CD8-positive, alpha-beta memory T cell (primary cell): ENCODE measurements at regions not wholly inside any gene's neighbourhood (a gene's known extent, or its start where the extent isn't known, plus 50 kb on each side); places are given as distances from the start of the nearest gene placed in this dataset.

ENCODE experiments used
- CTCF ChIA-PET: fragments of 350-600 bp; sonication (Branson Sonifier 250); formaldehyde crosslinking; loops from one replicate; lab custom pipeline; 2021; ENCODE audit warnings: antibody characterized with exemption; lab: Charles Lee
- POLR2A ChIA-PET: fragments of 350-600 bp; sonication (Branson Sonifier 250); formaldehyde crosslinking; loops from one replicate; lab custom pipeline; 2021; ENCODE audit warnings: antibody characterized with exemption; lab: Charles Lee
- DNase-seq, 5 donors: peaks; one replicate each; pipeline versions ENCODE4 v3.0.0 to v3.0.0-alpha.2; 2020 to 2022; ENCODE audit warnings: mixed read lengths in 1 of 5
- H3K27ac ChIP-seq: one replicate; pipeline ENCODE4 v1.7.0; 2013; ENCODE audit warnings: low read depth, mild to moderate bottlenecking, low read length, moderate library complexity
- H3K27me3 ChIP-seq: 2 replicates; pipeline ENCODE4 v1.7.0; 2013; ENCODE audit warnings: low read length, mild to moderate bottlenecking; ENCODE audit not compliant: insufficient read depth, poor library complexity, severe bottlenecking
- H3K36me3 ChIP-seq: 2 replicates; pipeline ENCODE4 v1.7.0; 2013; ENCODE audit warnings: mild to moderate bottlenecking, low read length, moderate library complexity; ENCODE audit not compliant: insufficient read depth
- H3K4me1 ChIP-seq: 2 replicates; pipeline ENCODE4 v1.7.0; 2013; ENCODE audit warnings: mild to moderate bottlenecking, low read length, moderate library complexity; ENCODE audit not compliant: insufficient read depth
- H3K4me3 ChIP-seq: 2 replicates; pipeline ENCODE4 v1.7.0; 2013; ENCODE audit warnings: mild to moderate bottlenecking, low read length
- H3K9me3 ChIP-seq: 2 replicates; pipeline ENCODE4 v1.7.0; 2013; ENCODE audit warnings: mild to moderate bottlenecking, low read length
- H3K27ac Mint-ChIP-seq, 8 donors: one replicate each; pipeline ENCODE4 v1.8.0; 2020 to 2021; ENCODE audit warnings: mixed read lengths in 8 of 8, mild to moderate bottlenecking in 6 of 8, inconsistent platforms in 3 of 8, moderate library complexity in 3 of 8
- H3K27me3 Mint-ChIP-seq, 2 donors: one replicate each; pipeline ENCODE4 v1.8.0; 2020 to 2021; ENCODE audit warnings: mixed read lengths in 2 of 2, mild to moderate bottlenecking in 1 of 2, moderate library complexity in 1 of 2
- H3K36me3 Mint-ChIP-seq, 3 donors: one replicate each; pipeline ENCODE4 v1.8.0; 2020 to 2021; ENCODE audit warnings: mixed read lengths in 3 of 3, inconsistent platforms in 1 of 3, mild to moderate bottlenecking in 1 of 3
- H3K4me1 Mint-ChIP-seq, 3 donors: one replicate each; pipeline ENCODE4 v1.8.0; 2020 to 2021; ENCODE audit warnings: mixed read lengths in 3 of 3, inconsistent platforms in 1 of 3, mild to moderate bottlenecking in 1 of 3
- H3K4me3 Mint-ChIP-seq, 7 donors: one replicate each; pipeline ENCODE4 v1.8.0; 2020 to 2021; ENCODE audit warnings: mixed read lengths in 7 of 7, mild to moderate bottlenecking in 6 of 7, moderate library complexity in 4 of 7, inconsistent platforms in 2 of 7
- H3K9me3 Mint-ChIP-seq, 5 donors: one replicate each; pipeline ENCODE4 v1.8.0; 2020 to 2022; ENCODE audit warnings: mixed read lengths in 5 of 5, mild to moderate bottlenecking in 3 of 5, moderate library complexity in 2 of 5, inconsistent platforms in 1 of 5

GRCh38 chr4:38452009-38452408 lies 212.0 kb upstream of the KLF3 start:
- Mint-ChIP-seq H3K9me3 (peaks cover 0 to 11% (median 5%) of the 10 kb centered on the region in 5 donors), H3K4me1 (peaks cover 12 to 42% (median 26%) of the 10 kb centered on the region in 3 donors), H3K27ac (peak overlapping the region in 1 of 8 donors; percentile 35), H3K36me3 (peaks cover 0 to 31% (median 5%) of the 10 kb centered on the region in 3 donors), H3K4me3 (no peak overlapping the region), H3K27me3 (peaks cover 7 to 34% of the 10 kb centered on the region in 2 donors)
- Histone ChIP-seq H3K4me3 (no peak overlapping the region), H3K4me1 (peaks cover 16% of the 10 kb centered on the region), H3K36me3 (no peaks in the 10 kb centered on the region), H3K9me3 (no peaks in the 10 kb centered on the region), H3K27me3 (no peaks in the 10 kb centered on the region), H3K27ac (no peak overlapping the region)
- CTCF ChIA-PET, result no interaction called here
- POLR2A ChIA-PET, result no interaction called here
- DNase-seq, result no peak

- POLR2A ChIA-PET, result no interaction called here
- H3K27me3 ChIP-seq, result no peaks in the 10 kb centered on the region
- no peaks in the 10 kb centered on the region for H3K9me3 ChIP-seq
- DNase-seq, result no peak
- H3K4me1 Mint-ChIP-seq, result peaks cover 12 to 42% (median 26%) of the 10 kb centered on the region in 3 donors
- H3K27me3 Mint-ChIP-seq, result peaks cover 8 to 34% of the 10 kb centered on the region in 2 donors
- no peak overlapping the region for H3K27ac Mint-ChIP-seq
- H3K36me3 Mint-ChIP-seq, result peaks cover 0 to 28% (median 3%) of the 10 kb centered on the region in 3 donors
- peaks cover 0 to 5% (median 4%) of the 10 kb centered on the region in 5 donors for H3K9me3 Mint-ChIP-seq
- H3K4me3 Mint-ChIP-seq, result no peak overlapping the region
- no peak overlapping the region for H3K27ac ChIP-seq
- no peaks in the 10 kb centered on the region for H3K36me3 ChIP-seq
- peaks cover 16% of the 10 kb centered on the region for H3K4me1 ChIP-seq
- H3K4me3 ChIP-seq, result no peak overlapping the region
- CTCF ChIA-PET, result no interaction called here
Observed at GRCh38 chr4:38452542-38452941, 211.5 kb upstream of the KLF3 start.

- Mint-ChIP-seq H3K4me3 (no peak overlapping the region), H3K4me1 (peaks cover 12 to 42% (median 26%) of the 10 kb centered on the region in 3 donors), H3K27ac (peak overlapping the region in 1 of 8 donors; percentile 2), H3K27me3 (peaks cover 9 to 34% of the 10 kb centered on the region in 2 donors), H3K9me3 (peaks cover 0 to 5% (median 4%) of the 10 kb centered on the region in 5 donors), H3K36me3 (peaks cover 0 to 28% (median 3%) of the 10 kb centered on the region in 3 donors)
- Histone ChIP-seq H3K27ac (no peak overlapping the region), H3K4me3 (no peak overlapping the region), H3K4me1 (peaks cover 16% of the 10 kb centered on the region), H3K27me3 (no peaks in the 10 kb centered on the region), H3K9me3 (no peaks in the 10 kb centered on the region), H3K36me3 (no peaks in the 10 kb centered on the region)
- CTCF ChIA-PET, result no interaction called here
- POLR2A ChIA-PET, result no interaction called here
- DNase-seq, result no peak
Observed at GRCh38 chr4:38453253-38453881, 210.6 kb upstream of the KLF3 start.

GRCh38 chr4:38454284-38454683 lies 209.7 kb upstream of the KLF3 start:
- H3K27me3 ChIP-seq, result no peaks in the 10 kb centered on the region
- CTCF ChIA-PET, result no interaction called here
- H3K4me1 Mint-ChIP-seq, result peaks cover 12 to 34% (median 25%) of the 10 kb centered on the region in 3 donors
- peak overlapping the region in 2 of 7 donors; percentile 16 to 53 for H3K4me3 Mint-ChIP-seq
- no peaks in the 10 kb centered on the region for H3K9me3 ChIP-seq
- no peaks in the 10 kb centered on the region for H3K36me3 ChIP-seq
- H3K9me3 Mint-ChIP-seq, result peaks cover 0 to 4% (median under 1%) of the 10 kb centered on the region in 5 donors
- H3K36me3 Mint-ChIP-seq, result peaks cover 0 to 27% (median 3%) of the 10 kb centered on the region in 3 donors
- H3K27me3 Mint-ChIP-seq, result peaks cover 9 to 34% of the 10 kb centered on the region in 2 donors
- no peak for DNase-seq
- POLR2A ChIA-PET, result no interaction called here
- peaks cover 16% of the 10 kb centered on the region for H3K4me1 ChIP-seq
- H3K27ac Mint-ChIP-seq, result peak overlapping the region in 1 of 8 donors; percentile 64
- H3K27ac ChIP-seq, result no peak overlapping the region
- no peak overlapping the region for H3K4me3 ChIP-seq

GRCh38 chr4:38455092-38455862 lies 208.7 kb upstream of the KLF3 start:
- H3K4me1 Mint-ChIP-seq, result peaks cover 9 to 27% (median 22%) of the 10 kb centered on the region in 3 donors
- DNase-seq, result no peak
- POLR2A ChIA-PET, result no interaction called here
- H3K4me3 Mint-ChIP-seq, result peak overlapping the region in 6 of 7 donors; percentile 4 to 53 (median 26)
- Histone ChIP-seq H3K36me3 (no peaks in the 10 kb centered on the region), H3K9me3 (no peaks in the 10 kb centered on the region), H3K27ac (no peak overlapping the region), H3K27me3 (no peaks in the 10 kb centered on the region), H3K4me1 (peaks cover 16% of the 10 kb centered on the region), H3K4me3 (no peak overlapping the region)
- no peaks in the 10 kb centered on the region for H3K9me3 Mint-ChIP-seq
- peaks cover 0 to 24% (median 0%) of the 10 kb centered on the region in 3 donors for H3K36me3 Mint-ChIP-seq
- peaks cover 9 to 34% of the 10 kb centered on the region in 2 donors for H3K27me3 Mint-ChIP-seq
- CTCF ChIA-PET, result no interaction called here
- H3K27ac Mint-ChIP-seq, result peak overlapping the region in 3 of 8 donors; percentile 18 to 48 (median 48)

- Histone ChIP-seq H3K27me3 (no peaks in the 10 kb centered on the region), H3K4me3 (no peak overlapping the region), H3K36me3 (no peaks in the 10 kb centered on the region), H3K27ac (no peak overlapping the region), H3K4me1 (peaks cover 16% of the 10 kb centered on the region), H3K9me3 (no peaks in the 10 kb centered on the region)
- Mint-ChIP-seq H3K27me3 (peaks cover 9 to 34% of the 10 kb centered on the region in 2 donors), H3K27ac (peak overlapping the region in 1 of 8 donors; percentile 48), H3K9me3 (no peaks in the 10 kb centered on the region), H3K36me3 (peaks cover 0 to 24% (median 0%) of the 10 kb centered on the region in 3 donors), H3K4me1 (peaks cover 9 to 27% (median 22%) of the 10 kb centered on the region in 3 donors), H3K4me3 (no peak overlapping the region)
- no peak for DNase-seq
- POLR2A ChIA-PET, result no interaction called here
- CTCF ChIA-PET, result no interaction called here
Observed at GRCh38 chr4:38456096-38456495, 207.9 kb upstream of the KLF3 start.

- Mint-ChIP-seq H3K9me3 (peaks cover 0 to under 1% (median 0%) of the 10 kb centered on the region in 5 donors), H3K27me3 (peaks cover 0 to 2% of the 10 kb centered on the region in 2 donors), H3K4me3 (no peak overlapping the region), H3K4me1 (peaks cover 11 to 14% (median 11%) of the 10 kb centered on the region in 3 donors), H3K27ac (no peak overlapping the region), H3K36me3 (peaks cover 0 to 5% (median 0%) of the 10 kb centered on the region in 3 donors)
- no peaks in the 10 kb centered on the region for H3K9me3 ChIP-seq
- no peak overlapping the region for H3K4me3 ChIP-seq
- POLR2A ChIA-PET, result no interaction called here
- peaks cover 11% of the 10 kb centered on the region for H3K4me1 ChIP-seq
- CTCF ChIA-PET, result no interaction called here
- no peak for DNase-seq
- H3K36me3 ChIP-seq, result no peaks in the 10 kb centered on the region
- H3K27me3 ChIP-seq, result no peaks in the 10 kb centered on the region
- no peak overlapping the region for H3K27ac ChIP-seq
Observed at GRCh38 chr4:38461342-38461741, 202.7 kb upstream of the KLF3 start.
